Thyroid gland (tissue), 4 donors: ENCODE measurements at regions not wholly inside any gene's neighbourhood (a gene's known extent, or its start where the extent isn't known, plus 50 kb on each side); places are given as distances from the start of the nearest gene placed in this dataset.

Source experiments
- CTCF ChIP-seq, 6 experiments: fragments of 200-600 bp in 3 of 6; fragments of 450-650 bp in 3 of 6; sonication (generic) in 3 of 6; IDR thresholded peaks; one replicate each; pipeline ENCODE4 v1.5.1; 2016 to 2019; ENCODE audit warnings: antibody characterized with exemption in 6 of 6, mild to moderate bottlenecking in 2 of 6, inconsistent platforms in 1 of 6, moderate library complexity in 1 of 6
- POLR2A ChIP-seq, 2 donors: fragments of 450-650 bp; IDR thresholded peaks; one replicate each; pipeline ENCODE4 v1.6.1; 2017; ENCODE audit warnings: antibody characterized with exemption in 2 of 2, mild to moderate bottlenecking in 2 of 2, moderate library complexity in 1 of 2

GRCh38 chr6:104509355-104509754 is 350.4 kb downstream of the HACE1 start:
- no peak for TF ChIP-seq CTCF (IDR thresholded peaks at IDR 0.05)
- TF ChIP-seq POLR2A (IDR thresholded peaks at IDR 0.05) = no peak
